Natural killer cell (primary cell): ENCODE measurements at regions not wholly inside any gene's neighbourhood (a gene's known extent, or its start where the extent isn't known, plus 50 kb on each side); places are given as distances from the start of the nearest gene placed in this dataset.

Source experiments
- ATAC-seq, 3 donors: fragments of 150-1000 bp in 2 of 3; fragments of 200-7000 bp in 1 of 3; cut with Tn5 transposase; 1 replicate in 1 of 3; 2 replicates in 2 of 3; pipeline ENCODE4 v1.10.0; 2021; ENCODE audit warnings: mild to moderate bottlenecking in 2 of 3, moderate library complexity in 2 of 3
- DNase-seq, 2 donors: peaks; one replicate each; pipeline versions ENCODE4 v3.0.0 to v3.0.0-alpha.2; 2013 to 2021; ENCODE audit warnings: mixed read lengths in 1 of 2
- H3K27ac ChIP-seq: one replicate; pipeline ENCODE4 v1.5.1; 2013; ENCODE audit warnings: mild to moderate bottlenecking, low read length
- H3K27me3 ChIP-seq: one replicate; pipeline ENCODE4 v1.6.1; 2013; ENCODE audit warnings: low read length; ENCODE audit not compliant: control insufficient read depth, insufficient read depth
- H3K36me3 ChIP-seq: one replicate; pipeline ENCODE4 v1.6.1; 2013; ENCODE audit warnings: low read length; ENCODE audit not compliant: control insufficient read depth, insufficient read depth
- H3K4me1 ChIP-seq: one replicate; pipeline ENCODE4 v1.6.1; 2013; ENCODE audit warnings: low read length; ENCODE audit not compliant: control insufficient read depth, insufficient read depth
- H3K4me3 ChIP-seq: one replicate; pipeline ENCODE4 v1.5.1; 2013; ENCODE audit warnings: low read length
- H3K9me3 ChIP-seq: one replicate; pipeline ENCODE4 v1.6.1; 2013; ENCODE audit warnings: low read length; ENCODE audit not compliant: control insufficient read depth, insufficient read depth
- H3K27ac Mint-ChIP-seq, 2 donors: one replicate each; pipeline ENCODE4 v1.8.0; 2022; ENCODE audit warnings: mild to moderate bottlenecking in 2 of 2, mixed read lengths in 2 of 2, moderate library complexity in 1 of 2
- H3K27me3 Mint-ChIP-seq, 2 donors: one replicate each; pipeline ENCODE4 v1.8.0; 2022; ENCODE audit warnings: low read depth in 2 of 2, mixed read lengths in 2 of 2
- H3K36me3 Mint-ChIP-seq: one replicate; pipeline ENCODE4 v1.8.0; 2022; ENCODE audit warnings: mixed read lengths
- H3K4me1 Mint-ChIP-seq, 2 donors: one replicate each; pipeline ENCODE4 v1.8.0; 2022; ENCODE audit warnings: mixed read lengths in 2 of 2
- H3K4me3 Mint-ChIP-seq: one replicate; pipeline ENCODE4 v1.8.0; 2022; ENCODE audit warnings: mild to moderate bottlenecking, moderate library complexity, mixed read lengths
- H3K9me3 Mint-ChIP-seq, 2 donors: one replicate each; pipeline ENCODE4 v1.8.0; 2022; ENCODE audit warnings: mixed read lengths in 2 of 2
- WGBS: methylation state at CpG from one replicate; pipeline ENCODE4 v1.1.7; 2013; ENCODE audit warnings: missing lambda C conversion rate; ENCODE audit not compliant: insufficient coverage; 5-methylcytosine and 5-hydroxymethylcytosine counted together
- intact Hi-C: fragments of 100-400 bp; cut with micrococcal nuclease; formaldehyde crosslinking; loops from one replicate; pipeline ENCODE4 v1.14.2; 2022
- TF ChIP-seq, protein P1 (sequence below): fragments of 200-600 bp; IDR thresholded peaks from one replicate; pipeline ENCODE4 v1.8.0; 2022; ENCODE audit warnings: antibody characterized with exemption

DNA sequence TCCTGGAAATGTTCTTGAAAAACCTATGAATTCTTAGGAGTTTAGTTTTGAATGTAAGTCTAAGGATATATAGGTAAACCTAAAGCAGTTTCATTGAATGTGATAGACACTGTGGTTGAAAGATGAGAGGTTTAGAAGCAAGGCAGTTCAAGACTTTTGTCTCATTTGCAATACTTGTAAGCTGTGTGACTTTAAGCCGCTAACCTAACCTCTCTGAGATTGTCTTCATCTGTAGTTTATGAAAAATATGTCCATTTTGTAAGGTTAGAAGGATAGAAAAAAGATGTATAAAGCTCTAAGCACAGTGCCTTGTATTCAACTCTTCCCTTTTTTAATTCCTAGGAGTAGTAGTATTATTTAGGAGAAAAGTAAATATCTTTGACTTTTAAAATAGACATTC lies 306.6 kb upstream of the ARRDC4 start:
- TF ChIP-seq, protein P1, sequence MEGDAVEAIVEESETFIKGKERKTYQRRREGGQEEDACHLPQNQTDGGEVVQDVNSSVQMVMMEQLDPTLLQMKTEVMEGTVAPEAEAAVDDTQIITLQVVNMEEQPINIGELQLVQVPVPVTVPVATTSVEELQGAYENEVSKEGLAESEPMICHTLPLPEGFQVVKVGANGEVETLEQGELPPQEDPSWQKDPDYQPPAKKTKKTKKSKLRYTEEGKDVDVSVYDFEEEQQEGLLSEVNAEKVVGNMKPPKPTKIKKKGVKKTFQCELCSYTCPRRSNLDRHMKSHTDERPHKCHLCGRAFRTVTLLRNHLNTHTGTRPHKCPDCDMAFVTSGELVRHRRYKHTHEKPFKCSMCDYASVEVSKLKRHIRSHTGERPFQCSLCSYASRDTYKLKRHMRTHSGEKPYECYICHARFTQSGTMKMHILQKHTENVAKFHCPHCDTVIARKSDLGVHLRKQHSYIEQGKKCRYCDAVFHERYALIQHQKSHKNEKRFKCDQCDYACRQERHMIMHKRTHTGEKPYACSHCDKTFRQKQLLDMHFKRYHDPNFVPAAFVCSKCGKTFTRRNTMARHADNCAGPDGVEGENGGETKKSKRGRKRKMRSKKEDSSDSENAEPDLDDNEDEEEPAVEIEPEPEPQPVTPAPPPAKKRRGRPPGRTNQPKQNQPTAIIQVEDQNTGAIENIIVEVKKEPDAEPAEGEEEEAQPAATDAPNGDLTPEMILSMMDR, result no peak
- no peak overlapping the region for H3K27ac Mint-ChIP-seq
- ATAC-seq (no peak), DNase-seq (no peak)
- WGBS, result 89% methylated on average over 1 of the region's 1 CpG
- Histone ChIP-seq H3K27ac (no peak overlapping the region), H3K36me3 (no peaks in the 10 kb centered on the region), H3K4me1 (no peaks in the 10 kb centered on the region), H3K27me3 (no peaks in the 10 kb centered on the region), H3K9me3 (no peaks in the 10 kb centered on the region), H3K4me3 (no peak overlapping the region)
- peaks cover 18 to 21% of the 10 kb centered on the region in 2 donors for H3K27me3 Mint-ChIP-seq
- H3K9me3 Mint-ChIP-seq, result peaks cover 2 to 3% of the 10 kb centered on the region in 2 donors
- intact Hi-C loops, result no loop called here
- H3K4me1 Mint-ChIP-seq, result no peaks in the 10 kb centered on the region
- H3K4me3 Mint-ChIP-seq, result no peak overlapping the region
- H3K36me3 Mint-ChIP-seq, result no peaks in the 10 kb centered on the region

DNA sequence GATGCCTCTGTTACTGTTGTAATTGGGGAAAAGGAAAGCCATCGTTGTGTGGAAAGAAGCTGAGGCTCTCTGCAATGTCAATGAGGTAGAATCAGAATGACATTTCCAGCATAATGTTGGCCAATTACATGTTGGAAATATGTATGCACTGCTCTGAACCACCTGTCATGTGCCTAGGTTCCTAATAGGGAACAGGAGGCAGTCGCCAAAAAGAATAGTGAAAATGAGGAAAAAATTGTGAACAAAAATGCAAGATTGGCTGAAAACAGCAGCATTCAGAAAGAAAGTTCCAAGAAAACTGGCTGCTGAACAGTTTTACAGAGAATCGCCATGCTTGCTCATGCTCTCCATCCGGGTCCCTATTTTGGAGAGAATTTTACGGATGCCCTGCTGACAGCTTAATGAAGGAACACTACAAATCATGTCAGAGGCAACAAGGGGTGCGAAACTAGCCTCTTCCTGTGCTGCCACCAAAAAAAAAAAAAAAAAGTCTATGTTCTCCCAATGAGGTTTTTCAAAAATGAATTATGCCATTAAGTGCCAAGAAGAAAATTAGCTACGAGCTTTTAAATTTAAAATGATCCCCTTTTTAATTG lies 305.9 kb upstream of the ARRDC4 start:
- Mint-ChIP-seq H3K27ac (no peak overlapping the region), H3K4me1 (no peaks in the 10 kb centered on the region)

DNA sequence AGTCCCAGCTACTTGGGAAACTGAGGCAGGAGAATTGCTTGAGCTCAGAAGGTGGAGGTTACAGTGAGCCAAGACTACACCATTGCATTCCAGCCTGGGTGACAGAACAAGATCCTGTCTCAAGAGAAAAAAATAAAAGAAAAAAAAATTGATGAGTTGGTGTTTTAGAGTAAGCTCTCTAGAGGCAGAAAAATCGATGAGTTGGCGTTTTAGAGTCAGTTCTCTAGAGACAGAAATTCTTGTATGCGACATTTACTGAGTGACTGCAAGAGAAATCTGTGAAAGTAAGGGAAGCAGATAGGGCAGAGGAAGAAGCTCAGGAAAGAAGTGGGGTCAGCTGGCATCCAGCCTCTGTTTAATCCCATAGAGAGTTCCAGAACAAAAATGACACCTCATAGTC lies 298.7 kb upstream of the ARRDC4 start:
- Mint-ChIP-seq H3K27me3 (no peaks in the 10 kb centered on the region), H3K4me1 (no peaks in the 10 kb centered on the region), H3K36me3 (no peaks in the 10 kb centered on the region), H3K9me3 (peaks cover 0 to 2% of the 10 kb centered on the region in 2 donors), H3K27ac (no peak overlapping the region), H3K4me3 (no peak overlapping the region)
- TF ChIP-seq, protein P1, result no peak
- Histone ChIP-seq H3K27ac (no peak overlapping the region), H3K9me3 (no peaks in the 10 kb centered on the region), H3K4me1 (no peaks in the 10 kb centered on the region), H3K36me3 (no peaks in the 10 kb centered on the region), H3K27me3 (no peaks in the 10 kb centered on the region), H3K4me3 (no peak overlapping the region)
- 71% methylated on average over 3 of the region's 3 CpGs for WGBS
- ATAC-seq (no peak), DNase-seq (no peak)
- intact Hi-C loops, result no loop called here

More for the DNA sequence above, 305.9 kb upstream of the ARRDC4 start:
- Histone ChIP-seq H3K9me3 (no peaks in the 10 kb centered on the region), H3K4me3 (no peak overlapping the region), H3K4me1 (no peaks in the 10 kb centered on the region), H3K27me3 (no peaks in the 10 kb centered on the region), H3K36me3 (no peaks in the 10 kb centered on the region), H3K27ac (no peak overlapping the region)
- H3K27me3 Mint-ChIP-seq, result peaks cover 18 to 21% of the 10 kb centered on the region in 2 donors
- H3K9me3 Mint-ChIP-seq, result peaks cover 2 to 3% of the 10 kb centered on the region in 2 donors
- WGBS, result 9% methylated on average over 7 of the region's 7 CpGs
- no peak overlapping the region for H3K4me3 Mint-ChIP-seq
- no peaks in the 10 kb centered on the region for H3K36me3 Mint-ChIP-seq
- DNase-seq (no peak), ATAC-seq (no peak)
- intact Hi-C loops, result no loop called here
- TF ChIP-seq, protein P1, result no peak

DNA sequence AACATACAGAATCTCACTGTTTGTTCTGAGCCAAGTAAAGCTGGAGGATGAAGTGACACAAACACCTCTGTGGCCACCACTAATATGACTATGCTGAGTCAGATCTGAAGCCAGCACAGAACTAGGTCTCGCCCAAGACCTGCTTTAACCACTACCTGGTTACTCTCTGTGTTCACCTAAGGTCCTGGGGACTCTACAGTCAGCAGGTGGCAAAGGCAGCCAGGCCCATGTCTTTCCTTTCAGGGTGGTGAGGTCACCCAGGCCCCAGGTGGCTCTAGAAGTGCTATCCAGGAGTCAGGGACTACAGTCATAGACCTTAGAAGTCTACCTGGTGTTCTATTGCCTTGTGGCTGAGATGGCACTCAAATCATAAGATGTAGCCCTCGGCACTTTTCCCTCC lies 287.9 kb upstream of the ARRDC4 start:
- no peaks in the 10 kb centered on the region for H3K36me3 Mint-ChIP-seq
- ATAC-seq (no peak), DNase-seq (no peak)
- Histone ChIP-seq H3K27ac (no peak overlapping the region), H3K36me3 (no peaks in the 10 kb centered on the region), H3K9me3 (no peaks in the 10 kb centered on the region), H3K4me3 (no peak overlapping the region), H3K4me1 (no peaks in the 10 kb centered on the region), H3K27me3 (no peaks in the 10 kb centered on the region)
- H3K27me3 Mint-ChIP-seq, result no peaks in the 10 kb centered on the region
- no peaks in the 10 kb centered on the region for H3K4me1 Mint-ChIP-seq
- H3K27ac Mint-ChIP-seq, result no peak overlapping the region
- intact Hi-C loops, result no loop called here
- WGBS, result 91% methylated on average over 2 of the region's 2 CpGs
- H3K9me3 Mint-ChIP-seq, result peaks cover 0 to 16% of the 10 kb centered on the region in 2 donors
- TF ChIP-seq, protein P1, result no peak
- H3K4me3 Mint-ChIP-seq, result no peak overlapping the region
